Stimulated activated CD4-positive, alpha-beta T cell treated with anti-CD3 and anti-CD28 coated beads, Interleukin-1b, Interleukin-23, amount 100 ng/mL, for 4 hours (primary cell): ENCODE measurements at regions not wholly inside any gene's neighbourhood (a gene's known extent, or its start where the extent isn't known, plus 50 kb on each side); places are given as distances from the start of the nearest gene placed in this dataset.

Source experiments
- DNase-seq, 2 donors: peaks; one replicate each; pipeline ENCODE4 v3.0.0-alpha.2; 2020; ENCODE audit warnings: low read depth in 2 of 2

DNA sequence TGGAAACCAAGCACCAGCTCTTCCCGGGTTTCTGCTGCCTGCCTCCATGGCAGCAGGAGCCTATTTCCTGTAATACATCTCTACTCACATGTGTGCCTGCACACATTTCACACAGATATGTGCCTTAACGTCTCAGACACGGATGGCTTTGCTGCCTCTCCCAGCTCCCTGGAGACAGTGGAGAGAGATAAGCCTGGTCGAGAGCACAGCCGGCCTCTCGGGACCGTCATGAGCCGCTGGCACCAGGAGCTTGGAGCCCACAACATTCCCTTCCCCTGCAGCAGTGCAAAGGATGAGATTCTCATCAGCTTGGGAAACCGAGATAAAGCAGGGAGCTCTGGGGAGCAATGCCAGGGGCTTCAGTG is 587.7 kb downstream of the BRD1 start:
- DNase-seq: no peak

- no peak for DNase-seq
These were observed 588.2 kb downstream of the BRD1 start for GRCh38 chr22:49239264-49240015.

- no peak for DNase-seq
These were observed 589.2 kb downstream of the BRD1 start for GRCh38 chr22:49238181-49239141.

GRCh38 chr22:49237703-49238102 is 590.0 kb downstream of the BRD1 start:
- no peak for DNase-seq

- DNase-seq: no peak
These were observed 590.4 kb downstream of the BRD1 start for GRCh38 chr22:49237279-49237678.

GRCh38 chr22:49236541-49237075 is 591.1 kb downstream of the BRD1 start:
- DNase-seq: no peak

DNA sequence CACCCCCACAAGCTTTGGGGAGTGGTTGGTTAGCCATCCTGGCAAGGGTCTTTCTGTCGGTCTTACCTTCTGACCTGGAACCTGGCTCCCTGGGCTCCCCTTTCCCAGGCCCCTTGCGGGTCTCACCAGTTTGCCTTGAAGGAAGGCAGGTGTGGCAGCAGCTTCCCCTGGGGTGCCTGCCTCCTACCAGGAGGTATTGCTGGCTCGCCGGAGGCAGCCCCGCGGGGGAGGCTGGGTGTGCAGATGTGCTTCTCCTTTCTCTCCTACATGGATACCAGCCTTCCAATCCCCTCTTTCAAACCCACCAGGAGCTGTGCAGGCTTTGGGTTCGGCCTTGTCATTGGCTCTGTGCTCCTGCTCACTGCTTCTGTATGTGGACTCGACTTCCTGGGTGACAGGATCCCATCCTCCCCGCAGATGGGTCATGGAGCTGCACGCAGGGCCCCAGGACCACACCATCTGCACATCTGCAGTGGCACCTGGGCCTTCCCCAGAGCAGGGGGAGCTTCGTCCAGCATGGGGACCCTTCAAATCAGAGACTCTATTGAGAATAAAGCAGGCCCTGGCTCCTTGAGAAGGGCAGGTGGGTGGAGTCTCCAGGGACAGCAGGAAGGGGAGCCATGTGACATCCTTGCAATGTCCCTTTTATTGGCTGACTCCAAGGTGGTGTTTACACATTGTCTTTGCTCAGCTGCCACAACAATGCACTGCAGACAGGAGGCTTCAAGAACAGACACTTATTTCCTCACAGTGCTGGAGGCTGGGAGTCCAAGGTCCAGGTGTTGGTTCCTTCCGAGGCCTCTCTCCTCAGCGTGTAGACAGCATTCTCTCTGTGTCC is 592.0 kb downstream of the BRD1 start:
- DNase-seq: no peak

DNA sequence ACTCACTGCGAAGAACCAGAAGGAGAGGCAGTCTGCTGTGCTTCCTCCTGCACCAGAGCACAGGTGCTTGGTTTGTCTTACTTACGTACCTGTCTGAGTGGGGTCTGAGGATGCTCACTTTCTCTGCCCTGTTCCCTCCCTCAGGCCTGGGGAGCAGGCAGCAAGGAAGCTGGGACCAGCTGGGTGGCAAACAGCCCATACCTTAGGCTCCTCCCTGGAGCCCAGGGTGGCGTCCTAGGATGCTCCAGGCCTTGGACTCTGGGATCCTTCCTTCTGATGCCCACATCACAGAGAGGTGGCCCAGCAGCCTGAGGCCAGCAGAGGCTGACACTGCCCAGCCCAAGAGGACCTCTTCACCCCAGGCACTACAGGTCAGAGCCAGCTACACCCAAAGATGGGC is 593.2 kb downstream of the BRD1 start:
- no peak for DNase-seq

- DNase-seq: no peak
These were observed 594.1 kb downstream of the BRD1 start for GRCh38 chr22:49233507-49234100.

DNA sequence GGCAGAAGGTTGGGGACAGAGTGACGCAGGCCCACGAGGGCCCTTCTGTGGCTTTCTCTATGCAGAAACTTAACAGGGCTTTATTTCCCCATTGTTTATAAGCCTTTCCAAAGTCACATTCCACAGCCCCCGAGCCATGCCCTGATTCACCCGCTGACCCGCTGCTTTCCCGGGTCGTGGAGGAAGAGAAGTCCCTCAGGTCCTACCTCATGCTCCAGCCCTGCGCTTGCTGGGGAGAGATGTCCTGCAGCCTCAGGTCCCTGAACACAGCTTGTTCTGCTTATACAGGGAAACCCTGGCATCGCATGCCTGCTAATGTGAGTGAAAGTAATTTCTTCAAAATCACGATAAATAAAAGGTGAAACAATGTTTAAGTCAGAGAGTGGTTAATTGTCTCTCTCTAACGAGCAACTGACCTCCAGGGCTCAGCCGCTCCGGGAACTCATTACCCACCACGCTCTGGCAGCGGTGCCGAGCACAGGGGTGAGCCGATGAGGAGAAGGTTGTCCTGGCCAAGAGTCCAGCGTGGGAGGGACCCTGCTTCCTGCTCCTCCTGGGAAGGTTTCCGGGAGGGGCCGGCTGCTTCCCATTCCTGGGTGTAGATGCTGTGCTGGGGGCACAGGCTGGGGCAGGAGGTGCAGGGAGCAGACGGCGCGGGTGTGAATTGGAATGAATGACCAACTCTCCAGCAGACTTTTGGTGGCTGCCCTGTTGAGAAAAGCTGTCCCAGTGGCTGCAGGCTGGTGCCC is 595.2 kb downstream of the BRD1 start:
- no peak for DNase-seq

- DNase-seq: no peak
These were observed 597.5 kb downstream of the BRD1 start for GRCh38 chr22:49230194-49230577.

DNA sequence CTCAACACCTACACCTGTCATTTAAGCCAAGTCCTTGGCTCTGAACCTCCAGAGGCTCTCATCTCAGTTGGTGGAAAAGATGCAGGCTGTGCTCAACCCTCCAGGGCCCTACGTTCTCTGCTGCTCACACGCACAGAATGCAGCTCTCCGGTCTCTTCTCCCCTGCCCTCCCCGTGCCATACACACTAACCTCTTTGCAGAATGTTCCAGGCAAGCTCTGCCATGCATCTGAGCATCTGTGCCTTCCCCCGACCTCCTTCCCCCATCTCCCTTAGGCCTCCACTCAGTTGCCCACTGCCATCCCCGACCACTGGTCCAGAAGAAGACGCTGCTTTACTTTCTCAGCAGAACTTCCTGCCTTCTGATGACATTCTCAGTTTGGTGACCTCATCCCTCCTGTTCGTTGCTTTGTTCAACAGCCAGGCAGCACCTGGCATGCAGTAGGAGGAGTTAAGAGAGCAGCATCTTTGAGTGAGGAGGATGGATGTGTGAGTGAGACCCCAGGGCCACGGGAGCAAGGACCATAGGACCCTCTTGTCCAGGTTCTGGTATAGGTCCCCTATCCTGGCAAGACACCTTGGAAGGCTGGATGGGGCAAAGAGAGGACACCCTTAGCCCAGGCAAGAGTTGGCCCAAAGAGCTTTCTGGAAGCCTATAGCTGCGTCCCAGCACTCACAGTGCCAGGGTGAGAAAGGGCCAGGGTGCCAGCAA is 598.0 kb downstream of the BRD1 start:
- DNase-seq: no peak

DNA sequence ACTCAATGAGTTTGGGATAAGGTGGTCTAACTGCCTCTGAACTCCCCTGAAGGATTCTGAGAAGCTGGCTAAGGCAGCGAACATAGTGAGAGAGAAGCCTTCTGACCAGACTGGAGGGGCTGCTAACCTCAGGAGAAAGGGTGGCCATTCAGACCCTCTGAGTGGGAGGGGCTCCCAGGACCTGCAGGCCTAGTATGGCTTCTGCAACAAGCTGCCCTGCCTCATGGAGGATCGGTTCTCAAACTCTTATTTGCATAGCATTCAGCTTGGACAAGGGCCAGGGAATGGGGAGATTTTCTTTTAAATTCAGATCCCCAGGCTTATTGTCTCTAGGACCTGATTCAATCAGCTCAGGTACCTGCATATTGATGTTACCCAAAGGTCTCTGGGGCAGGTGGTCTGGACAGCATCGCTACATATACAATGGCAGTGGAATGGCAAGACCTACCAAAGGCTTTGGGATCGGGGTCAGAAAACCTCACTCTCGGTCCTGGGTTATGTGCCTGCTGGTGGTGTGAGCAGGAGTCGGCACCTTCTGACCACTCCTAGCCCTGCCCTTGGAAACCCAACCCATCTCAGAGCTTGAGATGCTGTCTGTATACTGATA is 599.1 kb downstream of the BRD1 start:
- DNase-seq: no peak

- DNase-seq: no peak
These were observed 600.0 kb downstream of the BRD1 start for GRCh38 chr22:49227670-49228069.

DNA sequence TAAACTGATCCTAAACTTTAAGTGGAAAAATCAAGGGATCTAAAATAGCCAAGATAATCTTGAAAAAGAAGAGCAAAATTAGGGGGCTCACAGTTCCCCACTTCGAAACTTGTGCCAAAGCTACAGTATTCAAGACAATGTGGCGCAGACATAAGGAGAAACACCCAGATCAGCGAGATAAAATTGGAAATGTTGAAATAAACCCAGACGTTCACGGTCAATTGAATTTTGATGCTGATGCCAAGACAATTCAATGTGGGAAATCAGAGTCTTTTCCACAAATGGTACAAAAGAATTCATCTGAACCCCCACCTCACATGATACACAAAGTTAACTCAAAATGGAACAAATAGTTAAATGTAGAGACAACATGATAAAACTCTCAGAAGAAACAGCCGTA is 601.6 kb downstream of the BRD1 start:
- DNase-seq: no peak

GRCh38 chr22:49224243-49224642 is 603.4 kb downstream of the BRD1 start:
- DNase-seq: no peak

GRCh38 chr22:49218142-49218541 is 609.5 kb downstream of the BRD1 start:
- no peak for DNase-seq

GRCh38 chr22:49216579-49216978 is 611.1 kb downstream of the BRD1 start:
- no peak for DNase-seq

DNA sequence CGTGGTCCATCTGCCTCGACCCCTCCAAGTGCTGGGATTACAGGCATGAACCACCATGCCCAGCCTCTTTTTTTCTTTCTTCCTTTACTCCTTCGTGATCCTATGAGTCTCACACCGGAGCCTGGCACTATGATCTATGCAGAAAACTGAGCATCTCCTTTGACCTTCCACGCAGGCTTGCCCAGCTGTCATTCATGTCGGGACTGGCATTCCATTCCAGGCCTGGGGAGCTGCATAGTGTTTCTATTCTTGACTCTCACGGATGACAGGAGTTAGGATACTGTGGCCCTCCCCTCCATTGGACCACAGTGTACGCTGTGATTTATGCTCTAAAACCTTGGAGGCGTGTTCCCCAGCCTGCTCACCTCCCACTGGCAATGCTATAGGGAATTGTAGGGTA is 611.8 kb downstream of the BRD1 start:
- no peak for DNase-seq

DNA sequence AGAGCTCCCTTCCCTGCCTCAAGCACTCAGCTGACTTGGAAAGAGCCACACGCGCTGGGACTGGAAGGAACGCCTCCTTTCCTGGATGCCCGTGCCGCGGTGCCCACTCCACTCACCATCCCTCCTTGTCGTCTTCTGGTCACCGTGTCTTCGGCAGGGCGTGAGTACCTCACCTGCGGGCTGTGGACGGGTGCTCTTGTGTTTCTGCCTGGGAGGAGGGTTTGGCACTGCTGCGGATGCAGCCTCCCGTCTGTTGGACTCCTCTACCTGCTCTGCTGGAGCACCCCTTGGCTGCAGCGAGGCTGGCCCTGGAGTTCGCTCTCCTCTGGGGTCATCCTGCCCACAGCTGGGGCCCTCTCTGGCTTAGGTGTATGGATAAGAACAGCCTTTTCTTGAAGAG is 612.7 kb downstream of the BRD1 start:
- DNase-seq: no peak
